ENCODE measurements at regions not wholly inside any gene's neighbourhood (a gene's known extent, or its start where the extent isn't known, plus 50 kb on each side); places are given as distances from the start of the nearest gene placed in this dataset.
"Not testable (repeated sequence)": the region's sequence is repeated elsewhere in the genome, so short reads cannot be mapped to it uniquely, and the experiment has no call there.

GRCh38 chr14:106372870-106373652 is 846.7 kb downstream of the TMEM121 start:
- Histone ChIP-seq H4K20me1 (ENCODE audit: control insufficient read depth, extremely low read depth, insufficient read depth, low read length) (no peaks in the 10 kb centered on the region), H3K36me3 (ENCODE audit: control insufficient read depth, insufficient read depth, low read length) (no peaks in the 10 kb centered on the region), H3K4me1 (ENCODE audit: control insufficient read depth, extremely low read depth, insufficient read depth, low read length) (no peaks in the 10 kb centered on the region), H3K79me2 (ENCODE audit: control insufficient read depth, insufficient read depth, low read length) (no peaks in the 10 kb centered on the region), H2AFZ (ENCODE audit: low read length) (no peak overlapping the region), H3K4me3 (replicated peaks in 1 of 4; ENCODE audit: control extremely low read depth in 1 of 4, insufficient read depth in 1 of 4, low read depth in 3 of 4, low read length in 4 of 4) (no peak overlapping the region), H3K27ac (ENCODE audit: insufficient read depth, low read length) (no peak overlapping the region), H3K9ac (ENCODE audit: insufficient read depth, low read length) (no peak overlapping the region), H3K4me2 (ENCODE audit: extremely low read depth, insufficient read depth, low read length) (no peak overlapping the region), H3K9me3 (ENCODE audit: control insufficient read depth, insufficient read depth, low read depth, low read length) (no peaks in the 10 kb centered on the region), H3K27me3 (ENCODE audit: control insufficient read depth, insufficient read depth, low read length) (no peaks in the 10 kb centered on the region)
- no peak for DNase-seq (ENCODE audit: low read depth in 2 of 2)
- TF ChIP-seq EZH2 (IDR thresholded peaks at IDR 0.05; ENCODE audit: low read length, missing control alignments) (no peak), CTCF (conservative IDR thresholded peaks at IDR 0.05 in 1 of 2, IDR thresholded peaks at IDR 0.05 in 1 of 2; ENCODE audit: low read depth in 1 of 2, low read length in 2 of 2) (no peak)

- H3K27ac ChIP-seq (ENCODE audit: insufficient read depth, low read length); H3K4me3 ChIP-seq (replicated peaks in 1 of 4; ENCODE audit: control extremely low read depth in 1 of 4, insufficient read depth in 1 of 4, low read depth in 3 of 4, low read length in 4 of 4); H3K9ac ChIP-seq (ENCODE audit: insufficient read depth, low read length); DNase-seq (ENCODE audit: low read depth in 2 of 2); H3K27me3 ChIP-seq (ENCODE audit: control insufficient read depth, insufficient read depth, low read length); H3K4me1 ChIP-seq (ENCODE audit: control insufficient read depth, extremely low read depth, insufficient read depth, low read length); H2AFZ ChIP-seq (ENCODE audit: low read length); H3K4me2 ChIP-seq (ENCODE audit: extremely low read depth, insufficient read depth, low read length); H3K36me3 ChIP-seq (ENCODE audit: control insufficient read depth, insufficient read depth, low read length); H4K20me1 ChIP-seq (ENCODE audit: control insufficient read depth, extremely low read depth, insufficient read depth, low read length); H3K79me2 ChIP-seq (ENCODE audit: control insufficient read depth, insufficient read depth, low read length); H3K9me3 ChIP-seq (ENCODE audit: control insufficient read depth, insufficient read depth, low read depth, low read length): not testable (repeated sequence)
Observed at GRCh38 chr14:106373653-106374110, 847.3 kb downstream of the TMEM121 start.

- no peak for DNase-seq (ENCODE audit: low read depth in 2 of 2)
- no peaks in the 10 kb centered on the region for H3K9me3 ChIP-seq (ENCODE audit: control insufficient read depth, insufficient read depth, low read depth, low read length)
- no peaks in the 10 kb centered on the region for H3K79me2 ChIP-seq (ENCODE audit: control insufficient read depth, insufficient read depth, low read length)
- TF ChIP-seq EZH2 (IDR thresholded peaks at IDR 0.05; ENCODE audit: low read length, missing control alignments) (no peak), CTCF (conservative IDR thresholded peaks at IDR 0.05 in 1 of 2, IDR thresholded peaks at IDR 0.05 in 1 of 2; ENCODE audit: low read depth in 1 of 2, low read length in 2 of 2) (no peak)
- no peak overlapping the region for H3K9ac ChIP-seq (ENCODE audit: insufficient read depth, low read length)
- no peaks in the 10 kb centered on the region for H3K4me1 ChIP-seq (ENCODE audit: control insufficient read depth, extremely low read depth, insufficient read depth, low read length)
- H3K4me3 ChIP-seq (replicated peaks in 1 of 4; ENCODE audit: control extremely low read depth in 1 of 4, insufficient read depth in 1 of 4, low read depth in 3 of 4, low read length in 4 of 4) = no peak overlapping the region
- H3K36me3 ChIP-seq (ENCODE audit: control insufficient read depth, insufficient read depth, low read length) = no peaks in the 10 kb centered on the region
- no peak overlapping the region for H3K4me2 ChIP-seq (ENCODE audit: extremely low read depth, insufficient read depth, low read length)
- H4K20me1 ChIP-seq (ENCODE audit: control insufficient read depth, extremely low read depth, insufficient read depth, low read length) = no peaks in the 10 kb centered on the region
- H3K27me3 ChIP-seq (ENCODE audit: control insufficient read depth, insufficient read depth, low read length) = no peaks in the 10 kb centered on the region
- no peak overlapping the region for H2AFZ ChIP-seq (ENCODE audit: low read length)
- no peak overlapping the region for H3K27ac ChIP-seq (ENCODE audit: insufficient read depth, low read length)
Observed at GRCh38 chr14:106377432-106377831, 851.0 kb downstream of the TMEM121 start.
